SH-SY5Y (cell line): ENCODE measurements at regions not wholly inside any gene's neighbourhood (a gene's known extent, or its start where the extent isn't known, plus 50 kb on each side); places are given as distances from the start of the nearest gene placed in this dataset.

Experiments used
- GATA2 ChIP-seq: IDR thresholded peaks from 2 replicates; pipeline ENCODE4 v1.6.1; 2011; ENCODE audit warnings: mild to moderate bottlenecking, low read depth, low read length
- GATA3 ChIP-seq: IDR thresholded peaks from 2 replicates; pipeline ENCODE4 v1.6.1; 2011; ENCODE audit warnings: low read depth, mild to moderate bottlenecking, low read length, moderate library complexity

DNA sequence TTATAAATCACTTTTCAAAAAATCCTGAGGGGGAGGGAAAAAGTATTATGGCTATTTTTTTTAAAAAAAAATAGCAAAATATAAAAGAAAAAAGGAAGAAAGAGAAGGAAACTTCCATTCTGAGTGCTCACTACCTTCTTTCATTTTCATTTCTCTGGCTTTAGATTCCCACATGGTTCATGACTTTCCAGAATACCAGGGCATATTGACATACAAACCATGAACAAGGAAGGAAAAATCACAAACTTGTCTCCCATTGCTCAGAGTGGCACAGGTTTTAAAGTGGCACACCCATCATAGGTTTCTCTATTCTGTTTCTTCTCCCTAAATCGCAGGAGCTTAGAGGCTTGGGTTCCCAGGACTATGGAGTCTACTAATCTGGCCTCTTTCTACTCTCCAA is 136.3 kb upstream of the CXXC4 start:
- TF ChIP-seq GATA3 (no peak), GATA2 (no peak)

GRCh38 chr4:104641418-104641817 is 146.7 kb upstream of the CXXC4 start:
- no peak for TF ChIP-seq GATA2
- no peak for TF ChIP-seq GATA3

DNA sequence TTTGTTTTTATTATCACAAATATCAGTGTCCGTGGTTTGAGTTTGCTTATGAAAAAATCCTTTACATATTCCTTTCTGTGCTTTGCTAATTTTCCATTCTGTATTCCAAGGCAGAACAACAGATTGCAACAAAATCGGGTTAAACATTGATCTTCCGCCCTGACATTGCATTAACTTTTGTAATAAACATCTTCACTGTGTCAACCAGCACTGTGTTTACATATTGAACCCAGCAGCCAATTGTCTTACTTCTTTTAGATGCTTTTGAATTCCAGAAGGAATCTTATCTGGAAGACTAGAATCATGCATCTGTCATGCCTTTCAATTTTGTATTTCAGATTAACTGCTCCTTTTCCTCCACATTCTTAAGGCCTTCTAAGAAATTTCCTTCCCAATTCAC is 147.8 kb upstream of the CXXC4 start:
- no peak for TF ChIP-seq GATA3
- TF ChIP-seq GATA2: no peak

- TF ChIP-seq GATA3 (no peak), GATA2 (no peak)
These were observed 149.1 kb upstream of the CXXC4 start for GRCh38 chr4:104643805-104644204.

DNA sequence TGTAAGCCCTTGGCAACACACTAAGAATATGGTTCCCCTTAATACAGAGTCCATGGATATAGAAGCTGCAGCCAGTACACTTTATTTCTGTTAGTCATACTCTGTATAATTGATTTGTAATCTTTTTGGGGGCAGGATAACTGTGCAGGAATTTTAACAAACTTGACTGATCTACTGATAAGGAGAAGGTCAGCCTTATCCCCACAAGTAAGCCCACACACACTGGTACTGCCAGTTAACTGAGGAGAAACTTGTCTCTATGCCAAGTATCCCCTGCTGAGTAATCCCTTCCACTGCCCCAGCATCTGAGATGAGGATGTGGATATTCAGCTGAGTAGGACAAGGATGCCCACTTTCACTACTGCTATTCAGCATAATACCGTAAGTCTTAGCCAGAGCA is 154.9 kb upstream of the CXXC4 start:
- TF ChIP-seq GATA3 (no peak), GATA2 (no peak)

DNA sequence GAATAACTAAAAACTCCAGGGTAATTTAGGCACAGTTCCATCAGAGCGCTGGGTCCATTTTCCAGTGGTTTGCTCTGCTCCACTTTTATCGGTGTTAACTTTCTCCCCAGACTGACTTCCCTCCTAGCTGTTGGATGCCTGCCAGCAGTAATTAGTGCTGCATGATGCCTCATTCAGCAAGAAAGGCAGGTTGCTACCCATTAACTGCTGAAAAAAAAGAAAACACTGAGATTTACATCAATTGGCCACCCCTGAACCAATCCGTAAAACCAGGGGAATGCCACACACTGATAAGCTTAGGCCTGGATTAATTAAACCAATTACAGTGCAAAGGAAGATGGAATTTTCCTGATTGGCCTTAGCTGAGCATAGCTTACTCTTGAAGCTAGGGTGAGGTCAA is 182.4 kb upstream of the CXXC4 start:
- TF ChIP-seq GATA2: peak; percentile 29; the same call in 1 of the 2 replicates
- no peak for TF ChIP-seq GATA3

- TF ChIP-seq GATA2: no peak
- no peak for TF ChIP-seq GATA3
These were observed 187.6 kb upstream of the CXXC4 start for GRCh38 chr4:104682311-104682710.

DNA sequence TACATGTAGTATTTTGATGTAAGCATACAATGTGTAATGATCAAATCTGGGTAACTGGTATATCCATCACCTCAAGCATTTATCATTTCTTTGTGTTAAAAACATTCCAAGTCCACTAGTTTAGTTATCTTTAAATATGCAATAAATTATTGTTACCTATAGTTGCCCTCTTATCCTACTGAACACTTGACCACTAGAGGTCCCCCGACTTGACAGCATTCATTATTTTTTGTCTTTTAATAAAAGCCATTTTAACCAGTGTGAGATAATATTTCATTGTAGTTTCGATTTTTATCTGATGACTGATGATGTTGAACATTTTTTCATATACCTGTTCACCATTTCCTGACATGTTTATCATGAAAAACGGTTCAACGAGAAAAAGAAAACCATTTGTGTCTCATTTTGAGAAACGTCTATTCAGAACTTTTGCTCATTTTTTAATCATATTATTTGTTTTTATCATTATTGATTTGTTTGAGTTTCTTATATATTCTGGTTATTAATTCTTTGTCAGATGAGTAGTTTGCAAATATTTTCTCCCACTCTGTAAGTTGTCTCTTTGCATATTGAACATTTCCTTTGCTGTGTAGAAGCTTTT is 199.0 kb upstream of the CXXC4 start:
- TF ChIP-seq GATA3: no peak
- TF ChIP-seq GATA2: no peak

DNA sequence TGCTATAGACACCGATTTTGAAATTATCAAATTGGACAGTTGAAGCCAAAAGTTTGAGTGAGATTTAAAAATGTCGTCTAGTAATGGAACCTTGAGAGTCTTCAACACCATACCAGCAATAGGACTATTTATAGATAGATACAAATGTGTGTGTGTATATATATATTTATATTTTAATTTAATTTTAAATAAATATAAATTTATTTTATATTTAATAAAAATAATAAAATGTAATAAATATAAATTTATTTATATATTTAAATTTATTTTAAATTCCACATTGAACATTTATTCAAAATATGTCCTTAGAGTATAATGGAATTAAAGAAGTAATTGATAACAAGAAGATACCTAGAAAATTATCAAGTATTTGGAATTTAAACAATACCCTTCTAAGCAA is 221.9 kb upstream of the CXXC4 start:
- TF ChIP-seq GATA2: no peak
- no peak for TF ChIP-seq GATA3

GRCh38 chr4:104719539-104720230 is 225.0 kb upstream of the CXXC4 start:
- TF ChIP-seq GATA2 (no peak), GATA3 (no peak)

DNA sequence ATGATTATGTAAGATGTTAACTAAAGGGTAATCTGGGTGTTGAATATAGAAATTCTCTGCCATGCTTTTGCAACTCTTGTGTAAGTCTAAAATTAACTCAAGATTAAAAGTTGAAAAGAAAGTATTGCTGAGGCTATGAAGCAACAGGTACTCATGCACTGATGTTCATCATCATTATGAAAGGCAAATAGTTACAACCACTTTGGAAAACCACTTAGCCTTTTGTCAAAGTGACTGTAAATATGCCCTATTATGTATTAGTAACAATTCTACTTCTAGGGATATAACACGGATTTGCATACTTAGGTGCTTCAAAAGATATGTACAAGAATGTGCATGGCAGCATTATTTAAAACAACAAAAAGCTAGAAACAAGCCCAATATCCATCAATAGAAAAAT is 227.8 kb upstream of the CXXC4 start:
- TF ChIP-seq GATA2 (no peak), GATA3 (no peak)

- TF ChIP-seq GATA3: no peak
- no peak for TF ChIP-seq GATA2
These were observed 231.3 kb upstream of the CXXC4 start for GRCh38 chr4:104726002-104726401.

DNA sequence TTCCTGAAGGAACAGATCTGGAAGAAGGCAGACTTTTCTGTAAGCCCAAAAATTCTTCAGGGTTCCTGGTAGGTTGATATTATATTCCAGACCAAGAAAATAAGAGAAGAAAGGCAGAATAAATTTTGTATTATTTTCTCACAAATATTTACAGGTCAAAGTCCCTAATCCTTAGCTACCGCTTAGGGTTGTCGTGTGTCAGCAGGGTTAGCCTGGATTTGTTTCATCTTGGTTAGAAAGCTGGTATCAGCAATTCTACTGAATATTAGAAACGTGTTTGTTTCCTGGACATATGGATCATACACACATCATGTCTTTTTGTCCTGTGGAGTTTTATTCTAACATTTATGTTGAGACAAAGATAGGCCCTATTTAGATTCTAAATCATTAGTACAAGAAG is 232.9 kb upstream of the CXXC4 start:
- TF ChIP-seq GATA2 (no peak), GATA3 (no peak)

DNA sequence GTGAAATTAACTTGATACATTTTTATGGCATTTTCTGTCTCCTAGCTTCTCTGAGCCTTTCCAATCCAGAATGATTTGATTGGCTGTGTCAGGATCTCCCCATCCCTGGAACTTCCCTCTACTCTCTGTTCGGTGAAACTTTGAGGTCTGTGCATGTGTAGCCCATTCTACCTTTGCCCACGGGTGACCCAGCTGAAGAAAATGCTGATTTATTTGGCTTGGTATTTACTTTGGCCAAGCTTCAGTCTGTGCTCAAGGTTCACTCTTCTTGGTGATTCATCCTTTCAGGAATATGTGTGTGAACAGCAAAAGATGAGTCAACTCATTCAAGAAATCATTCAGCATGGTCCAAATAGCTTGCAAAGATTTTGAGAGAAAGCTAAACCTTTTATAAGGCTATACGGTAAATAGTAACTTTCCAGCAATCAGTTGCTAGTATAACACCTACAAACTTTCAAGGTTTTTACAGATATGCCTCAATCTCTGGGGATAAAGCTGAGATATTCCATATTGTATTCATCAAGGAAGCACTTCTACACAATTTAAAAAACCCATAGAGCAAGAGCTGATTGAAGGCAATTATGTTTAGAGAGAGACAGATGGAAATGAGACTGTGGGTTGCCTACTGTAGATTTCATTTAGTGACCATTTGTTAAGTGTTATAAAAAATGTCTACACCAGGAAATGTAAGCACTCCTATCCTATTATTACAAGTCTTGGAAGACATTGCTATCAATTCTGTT is 233.9 kb upstream of the CXXC4 start:
- no peak for TF ChIP-seq GATA3
- TF ChIP-seq GATA2: no peak

DNA sequence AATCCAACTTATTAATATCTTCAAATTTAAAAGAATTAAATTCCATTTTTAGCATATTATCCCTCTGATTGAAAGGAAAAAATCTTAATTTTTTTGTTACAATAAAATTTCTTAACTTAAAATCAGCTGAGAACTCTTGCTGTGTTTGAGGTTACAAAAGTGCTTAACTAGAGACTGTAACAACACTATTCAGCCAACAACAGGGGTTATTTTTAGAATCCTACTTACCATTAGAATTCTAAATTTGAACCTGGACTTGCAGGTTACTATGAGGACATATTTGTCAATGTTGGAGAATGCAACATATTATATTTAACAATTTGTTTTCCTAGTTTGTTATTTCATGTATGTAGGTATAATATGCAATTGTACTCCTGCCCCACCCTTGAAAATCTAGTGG is 238.1 kb upstream of the CXXC4 start:
- no peak for TF ChIP-seq GATA3
- TF ChIP-seq GATA2: no peak
